OCI-LY7 (cell line): ENCODE measurements at regions not wholly inside any gene's neighbourhood (a gene's known extent, or its start where the extent isn't known, plus 50 kb on each side); places are given as distances from the start of the nearest gene placed in this dataset.
A peak's percentile ranks its signal among the peaks of the same experiment; 100 is the strongest.

ENCODE experiments used
- BruUV-seq: library from RNA; stranded (reverse); fragments of 400-500 nt; replicated peaks from 2 replicates; lab custom pipeline; 2021; lab: Mats Ljungman, UMichigan
- CTCF ChIA-PET: fragments of 300-600 bp; sonication (Branson Sonifier 250); formaldehyde crosslinking; loops from one replicate; lab custom pipeline; 2022; ENCODE audit warnings: antibody characterized with exemption; ENCODE audit not compliant: unreplicated experiment; lab: Charles Lee
- POLR2A ChIA-PET: fragments of 300-600 bp; sonication (Branson Sonifier 250); formaldehyde crosslinking; loops from one replicate; lab custom pipeline; 2022; ENCODE audit warnings: antibody characterized with exemption; lab: Charles Lee
- DNase-seq: peaks from one replicate; pipeline ENCODE4 v3.0.0-alpha.2; 2015; ENCODE audit warnings: low spot score
- H2AFZ ChIP-seq: fragments of 200-600 bp; sonication (generic), shearing (Covaris generic); 2 replicates; pipeline ENCODE4 v1.6.1; 2014; ENCODE audit warnings: mild to moderate bottlenecking, antibody characterized with exemption, low read length, moderate library complexity
- H3K27ac ChIP-seq: fragments of 200-600 bp; sonication (generic); 2 replicates; pipeline ENCODE4 v1.5.1; 2014; ENCODE audit warnings: mixed run types, low read depth, mild to moderate bottlenecking, moderate library complexity, low read length, inconsistent platforms; ENCODE audit not compliant: poor library complexity, severe bottlenecking
- H3K36me3 ChIP-seq: fragments of 200-600 bp; sonication (generic); 2 replicates; pipeline ENCODE4 v1.6.1; 2014; ENCODE audit warnings: mild to moderate bottlenecking, antibody characterized with exemption, low read length, moderate library complexity, mixed read lengths; ENCODE audit not compliant: insufficient read depth
- H3K4me1 ChIP-seq: fragments of 200-600 bp; sonication (generic); 2 replicates; pipeline ENCODE4 v1.5.1; 2014; ENCODE audit warnings: mild to moderate bottlenecking, low read length; ENCODE audit not compliant: insufficient read depth, poor library complexity, severe bottlenecking
- H3K4me2 ChIP-seq: fragments of 200-600 bp; sonication (generic); 2 replicates; pipeline ENCODE4 v1.6.1; 2014; ENCODE audit warnings: mild to moderate bottlenecking, low read length
- H3K4me3 ChIP-seq: fragments of 200-600 bp; sonication (generic); 2 replicates; pipeline ENCODE4 v1.5.1; 2014; ENCODE audit warnings: mild to moderate bottlenecking, low read depth, low read length; ENCODE audit not compliant: poor library complexity, severe bottlenecking
- H3K79me2 ChIP-seq: fragments of 200-600 bp; sonication (generic); 2 replicates; pipeline ENCODE4 v1.6.1; 2016; ENCODE audit warnings: low read depth, mild to moderate bottlenecking, low read length, moderate library complexity, mixed read lengths; ENCODE audit not compliant: insufficient read depth
- H3K9me2 ChIP-seq: fragments of 200-600 bp; sonication (generic); 2 replicates; pipeline ENCODE4 v1.6.1; 2016; ENCODE audit warnings: mild to moderate bottlenecking, low read length, mixed read lengths; ENCODE audit not compliant: insufficient read depth
- H3K9me3 ChIP-seq: fragments of 200-600 bp; sonication (generic); 2 replicates; pipeline ENCODE4 v1.6.1; 2014; ENCODE audit warnings: mild to moderate bottlenecking, mixed run types, low read length, mixed read lengths
- H4K20me1 ChIP-seq: fragments of 200-600 bp; sonication (generic); 2 replicates; pipeline ENCODE4 v1.6.1; 2014; ENCODE audit warnings: mild to moderate bottlenecking, antibody characterized with exemption, low read length, moderate library complexity, mixed read lengths; ENCODE audit not compliant: insufficient read depth
- EZH2phosphoT487 ChIP-seq: fragments of 200-600 bp; sonication (generic); IDR thresholded peaks from 2 replicates; pipeline ENCODE4 v1.6.1; 2018; ENCODE audit warnings: low read depth, borderline replicate concordance, mild to moderate bottlenecking, mixed run types, antibody characterized with exemption, low read length, moderate library complexity, mixed read lengths
- intact Hi-C: fragments of 100-400 bp; cut with micrococcal nuclease; formaldehyde crosslinking; loops from one replicate; pipeline ENCODE4 v1.10.0; 2022; ENCODE audit not compliant: unreplicated experiment
- TF ChIP-seq, protein P1 (sequence below): fragments of 200-600 bp; sonication (generic); conservative IDR thresholded peaks from 2 replicates; pipeline ENCODE4 v1.5.1; 2014; ENCODE audit warnings: mild to moderate bottlenecking, antibody characterized with exemption, low read length, moderate library complexity, mixed read lengths

- Histone ChIP-seq H3K9me2 (no peaks in the 10 kb centered on the region), H3K4me2 (no peak overlapping the region), H3K79me2 (no peaks in the 10 kb centered on the region), H3K27ac (no peak overlapping the region), H3K4me1 (no peaks in the 10 kb centered on the region), H4K20me1 (no peaks in the 10 kb centered on the region), H3K9me3 (no peaks in the 10 kb centered on the region), H2AFZ (no peak overlapping the region), H3K36me3 (no peaks in the 10 kb centered on the region), H3K4me3 (no peak overlapping the region)
- intact Hi-C loops: no loop called here
- TF ChIP-seq, protein P1, sequence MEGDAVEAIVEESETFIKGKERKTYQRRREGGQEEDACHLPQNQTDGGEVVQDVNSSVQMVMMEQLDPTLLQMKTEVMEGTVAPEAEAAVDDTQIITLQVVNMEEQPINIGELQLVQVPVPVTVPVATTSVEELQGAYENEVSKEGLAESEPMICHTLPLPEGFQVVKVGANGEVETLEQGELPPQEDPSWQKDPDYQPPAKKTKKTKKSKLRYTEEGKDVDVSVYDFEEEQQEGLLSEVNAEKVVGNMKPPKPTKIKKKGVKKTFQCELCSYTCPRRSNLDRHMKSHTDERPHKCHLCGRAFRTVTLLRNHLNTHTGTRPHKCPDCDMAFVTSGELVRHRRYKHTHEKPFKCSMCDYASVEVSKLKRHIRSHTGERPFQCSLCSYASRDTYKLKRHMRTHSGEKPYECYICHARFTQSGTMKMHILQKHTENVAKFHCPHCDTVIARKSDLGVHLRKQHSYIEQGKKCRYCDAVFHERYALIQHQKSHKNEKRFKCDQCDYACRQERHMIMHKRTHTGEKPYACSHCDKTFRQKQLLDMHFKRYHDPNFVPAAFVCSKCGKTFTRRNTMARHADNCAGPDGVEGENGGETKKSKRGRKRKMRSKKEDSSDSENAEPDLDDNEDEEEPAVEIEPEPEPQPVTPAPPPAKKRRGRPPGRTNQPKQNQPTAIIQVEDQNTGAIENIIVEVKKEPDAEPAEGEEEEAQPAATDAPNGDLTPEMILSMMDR: no peak
- no peak for TF ChIP-seq EZH2phosphoT487
- BruUV-seq: no TSS peak
- ChIA-PET CTCF (no interaction called here), POLR2A (interaction anchor here (0.8 kb wide), 1 partner anchor 11 kb away, joined by 3 read pairs; no protein-coding TSS in a partner anchor)
- DNase-seq: no peak
Observed at GRCh38 chr3:130596484-130596883, 79.5 kb downstream of the COL6A6 start.

DNA sequence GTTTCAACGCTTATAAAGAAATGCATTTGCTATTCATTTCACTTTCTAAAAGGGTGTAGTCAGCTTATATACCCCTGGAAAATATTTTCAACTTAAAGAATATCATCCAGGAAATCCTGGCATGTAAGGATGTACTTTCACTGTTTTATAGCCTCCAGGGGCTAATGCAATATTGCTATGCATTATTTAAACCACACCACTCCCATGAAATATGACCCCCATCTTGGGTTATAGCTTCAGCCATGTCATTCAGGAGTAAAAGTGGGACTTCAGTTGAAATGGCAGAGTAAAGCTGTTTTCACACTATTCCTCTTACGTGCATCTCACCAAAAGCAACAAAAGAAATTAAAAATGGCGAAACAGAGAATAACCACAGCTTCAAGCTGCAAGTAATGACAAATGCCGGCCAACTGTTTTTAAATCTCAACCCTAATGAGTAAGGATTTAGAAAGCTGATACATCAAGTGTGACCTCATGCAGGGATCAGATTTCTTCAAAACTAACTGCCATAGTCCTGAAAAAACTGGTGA lies 84.5 kb downstream of the COL6A6 start:
- Histone ChIP-seq H3K27ac (no peak overlapping the region), H3K9me2 (no peaks in the 10 kb centered on the region), H3K36me3 (no peaks in the 10 kb centered on the region), H3K9me3 (peaks cover 8% of the 10 kb centered on the region; the same call in 1 of the 2 replicates), H3K4me2 (no peak overlapping the region), H3K4me3 (no peak overlapping the region), H4K20me1 (no peaks in the 10 kb centered on the region), H2AFZ (no peak overlapping the region), H3K79me2 (no peaks in the 10 kb centered on the region), H3K4me1 (no peaks in the 10 kb centered on the region)
- DNase-seq: no peak
- CTCF ChIA-PET: no interaction called here
- TF ChIP-seq EZH2phosphoT487: no peak
- TF ChIP-seq, protein P1: no peak
- BruUV-seq: no TSS peak
- POLR2A ChIA-PET: interaction anchor here (0.6 kb wide), 1 partner anchor 947 kb away, joined by 4 read pairs; no protein-coding TSS in a partner anchor
- intact Hi-C loops: no loop called here

DNA sequence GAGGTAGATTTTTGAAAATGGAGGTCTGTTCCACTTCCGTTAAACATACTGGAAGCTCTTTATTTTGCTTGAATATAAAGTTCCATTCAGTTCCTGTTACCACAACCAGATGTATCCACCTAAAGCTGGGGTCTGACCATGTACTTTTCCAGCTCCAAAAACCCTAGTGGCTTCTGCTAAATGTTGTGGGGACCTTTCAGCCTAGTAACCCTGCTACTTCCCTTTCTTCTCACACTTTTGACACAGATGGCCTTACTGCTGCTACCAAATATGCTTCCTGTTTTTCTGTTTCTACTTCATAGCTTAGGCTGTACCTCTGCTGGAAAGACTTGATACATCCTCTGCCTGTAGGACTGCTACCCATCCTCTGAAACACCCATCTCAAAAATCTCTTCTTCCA lies 87.8 kb downstream of the COL6A6 start:
- H3K9me2 ChIP-seq: no peaks in the 10 kb centered on the region
- peak; percentile 4 for DNase-seq
- intact Hi-C loops: no loop called here
- H4K20me1 ChIP-seq: no peaks in the 10 kb centered on the region
- ChIA-PET CTCF (no interaction called here), POLR2A (interaction anchor here (1.3 kb wide), 1 partner anchor 10 kb away, joined by 5 read pairs; no protein-coding TSS in a partner anchor)
- H3K27ac ChIP-seq: no peak overlapping the region
- no peak for TF ChIP-seq EZH2phosphoT487
- TF ChIP-seq, protein P1: no peak
- no peaks in the 10 kb centered on the region for H3K36me3 ChIP-seq
- BruUV-seq: no TSS peak
- no peak overlapping the region for H3K4me2 ChIP-seq
- H3K4me1 ChIP-seq: no peaks in the 10 kb centered on the region
- no peak overlapping the region for H2AFZ ChIP-seq
- no peak overlapping the region for H3K4me3 ChIP-seq
- peaks cover 23% of the 10 kb centered on the region; the same call in 1 of the 2 replicates for H3K9me3 ChIP-seq
- no peaks in the 10 kb centered on the region for H3K79me2 ChIP-seq
